ENCODE measurements at regions not wholly inside any gene's neighbourhood (a gene's known extent, or its start where the extent isn't known, plus 50 kb on each side); places are given as distances from the start of the nearest gene placed in this dataset.
A peak's percentile ranks its signal among the peaks of the same experiment; 100 is the strongest.
"Not testable (repeated sequence)": the region's sequence is repeated elsewhere in the genome, so short reads cannot be mapped to it uniquely, and the experiment has no call there.

DNA sequence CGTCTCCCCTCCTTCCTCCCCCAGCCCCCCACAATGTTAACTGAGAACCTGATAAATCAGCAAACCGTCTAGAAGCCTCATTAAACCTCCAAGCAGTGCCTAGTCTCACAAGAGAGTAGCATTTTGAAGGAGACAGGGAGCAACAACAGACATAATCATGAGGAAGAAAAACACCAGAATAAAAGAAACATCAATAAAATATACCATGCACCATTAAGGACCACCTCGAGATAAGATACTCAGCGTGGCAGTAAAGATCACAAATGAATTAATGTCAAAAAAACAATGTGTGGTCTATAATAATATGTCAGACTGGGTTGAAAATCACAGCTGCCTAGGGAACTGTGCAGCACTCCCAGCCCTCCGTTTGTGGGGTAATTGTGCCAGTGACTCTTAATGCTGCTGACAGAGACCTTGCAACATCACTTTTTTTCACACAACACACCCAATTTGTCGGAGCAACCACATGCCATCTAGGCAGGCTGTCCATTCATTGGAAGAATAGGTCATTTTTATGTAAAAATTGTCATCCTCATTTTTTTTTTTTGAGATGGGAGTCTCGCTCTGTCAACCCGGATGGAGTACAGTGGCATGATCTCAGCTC lies 450.8 kb upstream of the WWC1 start:
- DNase-seq (ENCODE audit: low spot score) = no peak

GRCh38 chr5:167843881-167844572 lies 447.4 kb upstream of the WWC1 start:
- FAIRE-seq (no peak), DNase-seq (ENCODE audit: low spot score) (no peak)

More for the DNA sequence above, 450.8 kb upstream of the WWC1 start:
- no peak for FAIRE-seq

DNA sequence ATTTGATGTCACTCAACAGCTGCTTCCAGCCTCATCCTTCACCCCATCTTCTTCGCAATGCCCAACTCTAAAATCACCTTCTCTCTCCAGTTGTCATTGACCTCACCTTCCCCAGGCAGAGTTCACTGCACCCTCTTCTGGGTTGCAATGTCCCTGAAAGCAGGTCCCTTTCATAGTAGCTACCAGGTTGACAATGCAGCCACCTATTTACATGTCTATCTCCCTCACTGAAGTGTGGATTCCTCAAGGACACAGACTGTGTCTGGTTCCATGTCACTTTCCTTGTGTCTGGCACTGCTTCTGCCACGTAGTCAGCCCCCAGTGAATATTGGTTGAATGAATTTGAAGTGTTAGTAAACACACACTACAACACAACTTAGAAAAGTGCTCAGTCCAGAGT lies 445.5 kb upstream of the WWC1 start:
- DNase-seq (ENCODE audit: low spot score) (no peak), FAIRE-seq (no peak)

DNA sequence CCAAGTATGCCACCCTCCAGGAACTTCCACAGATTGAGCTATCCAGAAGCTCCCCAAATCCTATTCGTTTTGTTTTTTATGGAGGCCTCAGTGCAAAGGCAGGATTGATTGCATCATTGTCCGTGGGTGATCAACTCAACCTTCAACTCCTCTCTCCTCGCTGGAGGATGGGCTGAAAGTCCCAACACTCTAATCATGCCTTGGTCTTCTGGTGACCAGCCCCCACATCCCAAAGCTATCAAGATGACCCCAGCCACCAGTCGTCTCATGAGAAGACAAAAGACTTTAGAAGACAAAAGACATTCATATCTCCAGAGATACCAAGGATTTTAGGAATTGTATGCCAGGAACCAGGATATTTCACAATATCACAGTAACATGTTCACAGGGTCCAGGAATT lies 441.6 kb upstream of the WWC1 start:
- no peak for FAIRE-seq
- DNase-seq (ENCODE audit: low spot score) = no peak

DNA sequence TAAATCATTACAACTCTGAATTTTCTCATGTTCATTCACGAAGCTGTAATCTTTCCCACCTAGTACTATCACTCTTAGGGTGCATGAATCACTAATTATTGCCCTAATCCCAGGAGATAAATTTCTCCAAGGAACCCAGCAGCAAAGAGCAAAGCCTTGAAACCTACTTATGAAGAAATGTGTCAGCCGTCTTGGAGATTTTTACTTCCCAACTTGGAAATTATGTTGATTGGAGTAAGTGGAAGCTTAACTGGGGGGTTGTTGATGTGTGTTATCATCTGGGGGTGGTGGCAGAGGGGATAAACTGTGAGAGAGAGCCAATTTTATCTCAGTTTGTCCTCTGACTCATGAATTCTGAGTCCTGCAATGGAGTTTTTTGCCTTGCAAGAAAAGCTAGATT lies 440.5 kb upstream of the WWC1 start:
- DNase-seq (ENCODE audit: low spot score) (no peak), FAIRE-seq (no peak)

- FAIRE-seq = no peak
- no peak for DNase-seq (ENCODE audit: low spot score)
Observed at GRCh38 chr5:167851416-167851815, 440.0 kb upstream of the WWC1 start.

DNA sequence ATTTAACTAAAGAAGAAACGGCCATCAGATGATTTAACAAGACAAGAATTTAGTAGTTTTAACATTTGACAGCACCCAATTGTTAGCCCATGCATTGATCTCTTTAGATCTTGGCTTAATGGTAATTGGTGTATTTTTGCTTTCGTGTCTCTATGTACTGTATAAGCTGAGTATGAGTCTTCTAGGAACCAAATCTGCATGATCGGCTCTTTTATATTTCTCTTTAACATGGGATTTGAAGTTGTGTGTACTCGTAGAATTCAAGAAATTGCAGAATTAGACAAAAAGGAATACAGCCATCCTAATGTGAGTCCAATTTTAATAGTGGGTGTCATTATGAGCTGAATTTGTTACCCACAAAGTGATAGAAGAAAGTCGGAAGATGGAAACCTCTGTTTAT lies 438.9 kb upstream of the WWC1 start:
- DNase-seq (ENCODE audit: low spot score) (no peak), FAIRE-seq (no peak)

GRCh38 chr5:167853421-167853820 lies 438.0 kb upstream of the WWC1 start:
- DNase-seq (ENCODE audit: low spot score) (no peak), FAIRE-seq (no peak)

- FAIRE-seq (no peak), DNase-seq (ENCODE audit: low spot score) (no peak)
Observed at GRCh38 chr5:167855818-167856217, 435.6 kb upstream of the WWC1 start.

DNA sequence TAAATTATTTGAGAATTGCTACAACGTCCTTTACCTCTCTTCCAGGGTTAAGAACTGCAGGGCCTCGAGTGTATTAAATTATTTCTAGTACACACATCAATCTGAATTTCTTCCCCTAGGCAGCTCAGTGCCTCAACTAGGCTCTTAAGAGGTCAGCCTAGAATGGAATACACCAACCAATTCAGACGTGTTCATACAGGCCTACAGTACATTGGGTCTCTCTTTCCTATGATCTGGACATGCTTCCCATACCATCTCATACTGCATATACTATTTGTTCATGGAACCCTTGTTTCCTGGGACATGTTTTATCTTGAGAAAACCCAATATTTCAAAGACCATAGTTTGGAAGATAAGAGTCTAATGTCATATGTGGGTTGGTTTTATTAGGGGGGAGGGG lies 434.1 kb upstream of the WWC1 start:
- no peak for FAIRE-seq
- DNase-seq (ENCODE audit: low spot score) = no peak

DNA sequence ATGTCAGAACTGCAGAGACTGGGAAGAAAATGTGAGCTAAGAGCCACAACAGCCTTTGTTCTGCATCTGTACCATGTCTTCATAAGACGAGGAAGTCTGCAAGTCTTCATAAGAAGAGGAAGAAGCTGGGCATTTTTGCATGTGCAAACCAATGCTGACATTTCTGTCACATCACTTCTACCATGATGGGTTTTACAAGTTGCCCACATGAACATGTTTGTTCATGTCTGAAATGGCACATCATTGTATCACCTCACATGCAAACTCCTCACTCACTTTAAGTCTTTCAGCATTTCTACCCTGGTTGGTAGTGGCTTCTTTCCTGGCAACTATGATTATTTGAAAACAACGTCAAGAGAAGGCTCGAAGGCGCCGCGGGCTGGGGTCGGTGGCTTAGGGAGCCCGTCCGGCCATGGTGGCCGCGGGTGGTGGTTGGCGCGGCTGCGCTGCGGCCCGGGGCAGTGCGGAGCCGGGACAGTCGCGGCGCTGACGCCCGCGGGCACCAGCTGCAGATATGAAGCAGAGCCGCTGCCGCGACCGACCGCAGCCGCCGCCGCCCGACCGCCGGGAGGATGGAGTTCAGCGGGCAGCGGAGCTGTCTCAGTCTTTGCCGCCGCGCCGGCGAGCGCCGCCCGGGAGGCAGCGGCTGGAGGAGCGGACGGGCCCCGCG lies 433.1 kb upstream of the WWC1 start:
- not testable (repeated sequence) for DNase-seq (ENCODE audit: low spot score); FAIRE-seq

GRCh38 chr5:167861129-167861927 lies 430.1 kb upstream of the WWC1 start:
- DNase-seq (ENCODE audit: low spot score) = no peak
- no peak for FAIRE-seq

GRCh38 chr5:167861928-167862426 lies 429.5 kb upstream of the WWC1 start:
- DNase-seq (ENCODE audit: low spot score) (no peak), FAIRE-seq (no peak)

DNA sequence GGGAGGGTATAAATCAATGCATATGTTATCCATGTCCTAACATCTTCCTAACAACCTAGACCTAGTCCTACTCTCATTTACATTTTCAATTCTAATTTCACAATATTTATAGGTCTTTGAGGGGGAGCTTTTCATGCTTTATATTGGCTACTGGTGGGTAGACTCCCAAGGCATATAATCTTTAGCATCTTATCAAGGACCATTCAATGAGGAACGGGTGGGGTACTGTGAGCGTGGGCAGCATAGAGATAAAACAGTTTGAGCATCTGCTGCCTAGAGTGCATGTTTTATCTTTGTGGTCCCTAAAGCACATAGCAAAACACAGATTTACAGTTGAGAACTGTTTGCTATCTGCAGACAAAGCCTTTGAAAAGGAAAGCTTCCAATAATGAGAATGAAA lies 427.6 kb upstream of the WWC1 start:
- no peak for FAIRE-seq

GRCh38 chr5:167864801-167865200 lies 426.6 kb upstream of the WWC1 start:
- no peak for DNase-seq (ENCODE audit: low spot score)
- FAIRE-seq = no peak

More for the DNA sequence above, 427.6 kb upstream of the WWC1 start:
- no peak for DNase-seq (ENCODE audit: low spot score)

DNA sequence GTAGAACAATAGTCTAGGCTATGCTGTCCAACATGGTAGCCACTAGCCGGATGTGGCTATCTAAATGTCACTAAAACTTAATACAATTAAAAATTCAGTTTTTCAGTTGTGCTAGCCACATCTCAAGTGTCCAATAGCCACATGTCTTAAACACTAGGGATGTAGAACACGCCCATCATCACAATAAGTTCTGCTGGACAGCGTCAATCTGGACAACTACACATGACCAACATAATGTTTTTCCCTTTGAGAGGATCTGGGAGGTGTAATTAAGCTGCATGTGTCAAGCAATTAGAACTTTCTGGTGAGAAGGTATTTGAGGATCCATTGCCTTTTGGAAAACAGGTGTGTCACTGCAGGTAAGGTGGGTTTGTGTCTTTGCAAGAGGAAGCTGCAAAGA lies 424.6 kb upstream of the WWC1 start:
- FAIRE-seq (no peak), DNase-seq (ENCODE audit: low spot score) (no peak)

- no peak for FAIRE-seq
- DNase-seq (ENCODE audit: low spot score) = no peak
Observed at GRCh38 chr5:167867281-167867680, 424.2 kb upstream of the WWC1 start.

DNA sequence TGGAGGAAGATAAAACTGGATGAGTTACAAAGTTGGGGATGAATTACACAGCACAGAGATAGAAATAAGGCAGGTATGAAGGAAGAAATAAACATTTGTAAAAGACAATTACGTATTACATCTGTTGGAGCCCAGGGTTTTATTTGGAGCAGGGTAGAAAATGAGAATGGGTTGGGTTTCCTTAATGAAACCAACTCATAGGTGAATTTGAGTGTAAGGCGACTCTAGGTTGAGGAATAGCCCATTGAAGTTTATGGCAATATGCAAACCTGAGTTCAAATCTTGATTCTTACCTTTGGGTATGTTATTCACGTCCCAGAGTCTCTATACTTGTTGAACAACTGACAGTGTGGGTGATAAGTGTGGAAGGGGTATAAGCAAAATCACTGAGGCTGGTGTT lies 422.3 kb upstream of the WWC1 start:
- DNase-seq (ENCODE audit: low spot score) (no peak), FAIRE-seq (no peak)

- no peak for FAIRE-seq
- no peak for DNase-seq (ENCODE audit: low spot score)
Observed at GRCh38 chr5:167870055-167870454, 421.4 kb upstream of the WWC1 start.

- no peak for DNase-seq (ENCODE audit: low spot score)
Observed at GRCh38 chr5:167871091-167871490, 420.4 kb upstream of the WWC1 start.

GRCh38 chr5:167872791-167873190 lies 418.7 kb upstream of the WWC1 start:
- DNase-seq (ENCODE audit: low spot score) = peak; percentile 33
- peak; percentile 74 for FAIRE-seq

More at GRCh38 chr5:167871091-167871490, 420.4 kb upstream of the WWC1 start:
- no peak for FAIRE-seq

Data from RCC 7860 (cell line).